K562 (cell line): ENCODE measurements at regions not wholly inside any gene's neighbourhood (a gene's known extent, or its start where the extent isn't known, plus 50 kb on each side); places are given as distances from the start of the nearest gene placed in this dataset.

Experiments
- ETV6 ChIP-seq, 3 experiments: fragments of 150-350 bp in 1 of 3; sonication (generic) in 1 of 3; formaldehyde crosslinking in 1 of 3; IDR thresholded peaks; 2 replicates each; pipeline versions ENCODE4 v1.6.1 to v1.8.0; 2014 to 2022; ENCODE audit warnings: borderline replicate concordance in 2 of 3, low read depth in 2 of 3, antibody characterized with exemption in 1 of 3, low read length in 1 of 3, mild to moderate bottlenecking in 1 of 3, missing genetic modification reagents in 1 of 3
- HMGXB4 ChIP-seq: sonication (generic); formaldehyde crosslinking; IDR thresholded peaks from 2 replicates; pipeline ENCODE4 v1.8.1; 2023; ENCODE audit warnings: mild to moderate bottlenecking, missing genetic modification reagents
- IRF2 ChIP-seq: sonication (generic); formaldehyde crosslinking; IDR thresholded peaks from 2 replicates; pipeline ENCODE4 v1.8.1; 2022; ENCODE audit warnings: mild to moderate bottlenecking, missing genetic modification reagents
- POLR2AphosphoS5 ChIP-seq: IDR thresholded peaks from 2 replicates; pipeline ENCODE4 v1.6.1; 2011; ENCODE audit warnings: mild to moderate bottlenecking, low read depth, low read length, moderate library complexity; ENCODE audit not compliant: control insufficient read depth, insufficient read depth
- SMARCA5 ChIP-seq: fragments of 450-650 bp; IDR thresholded peaks from 2 replicates; pipeline ENCODE4 v1.6.1; 2016
- SP1 ChIP-seq: sonication (generic); formaldehyde crosslinking; IDR thresholded peaks from 2 replicates; pipeline ENCODE4 v1.8.1; 2022; ENCODE audit warnings: mild to moderate bottlenecking, missing genetic modification reagents

GRCh38 chr3:56929809-56930615 lies 128.3 kb upstream of the ARHGEF3 start:
- TF ChIP-seq HMGXB4 (CRISPR knock-in tag) (no peak), POLR2AphosphoS5 (no peak), SP1 (CRISPR knock-in tag) (no peak), ETV6 (IDR thresholded peaks at IDR 0.05; ENCODE audit: borderline replicate concordance in 1 of 2, low read depth in 2 of 2, low read length in 1 of 2) (no peak), ETV6 (CRISPR knock-in tag; IDR thresholded peaks at IDR 0.05; ENCODE audit: borderline replicate concordance) (no peak), IRF2 (CRISPR knock-in tag) (no peak), SMARCA5 (no peak)
